ENCODE measurements at regions not wholly inside any gene's neighbourhood (a gene's known extent, or its start where the extent isn't known, plus 50 kb on each side); places are given as distances from the start of the nearest gene placed in this dataset.
A peak's percentile ranks its signal among the peaks of the same experiment; 100 is the strongest.

DNA sequence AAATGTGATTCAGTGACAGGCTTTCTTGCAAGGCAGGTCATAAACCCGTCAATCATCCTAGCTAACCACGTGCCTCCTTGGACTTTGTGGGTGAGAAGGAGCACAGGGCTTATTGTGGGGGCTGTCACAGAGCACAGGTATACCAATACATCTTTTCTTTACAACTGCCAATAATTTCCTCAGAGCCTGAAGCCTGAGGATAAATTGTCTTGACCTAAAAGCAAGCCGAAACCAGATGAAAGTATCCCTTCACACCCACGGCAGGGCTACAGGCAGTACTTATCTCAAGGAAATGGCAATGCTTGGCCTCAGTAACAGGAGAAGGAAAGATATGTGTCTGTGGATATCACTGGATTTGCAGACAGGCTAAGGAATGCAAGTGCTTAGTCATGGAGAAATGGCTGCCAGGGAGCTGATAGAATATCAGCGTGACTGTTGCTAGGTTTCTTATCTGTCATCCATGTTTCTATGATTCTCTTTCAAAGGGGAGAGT, 90.3 kb upstream of the ZNF366 start (continued):
- TF ChIP-seq TRIM25 (IDR thresholded peaks at IDR 0.05; ENCODE audit: borderline replicate concordance): no peak
- TF ChIP-seq PRDM10 (IDR thresholded peaks at IDR 0.05; ENCODE audit: partially characterized antibody): no peak
- no peak for TF ChIP-seq ZKSCAN1 (IDR thresholded peaks at IDR 0.05; ENCODE audit: low read depth, low read length)
- TF ChIP-seq ILF3 (IDR thresholded peaks at IDR 0.05; ENCODE audit: borderline replicate concordance): no peak; the same call in 1 of the 2 replicates
- no peak for TF ChIP-seq RBM14 (IDR thresholded peaks at IDR 0.05; ENCODE audit: borderline replicate concordance, insufficient read depth, low read depth, low read length)
- TF ChIP-seq ZEB2 (IDR thresholded peaks at IDR 0.05): peak; percentile 66; the same call in 1 of the 2 replicates
- no peak for TF ChIP-seq ILK (tag; IDR thresholded peaks at IDR 0.05; ENCODE audit: borderline replicate concordance, low read depth)
- no peak for TF ChIP-seq HDGF (IDR thresholded peaks at IDR 0.05)
- TF ChIP-seq ESRRA (IDR thresholded peaks at IDR 0.05; ENCODE audit: borderline replicate concordance, low read depth): no peak
- no peak for TF ChIP-seq TCF7L2 (IDR thresholded peaks at IDR 0.05; ENCODE audit: low read depth, low read length)
- TF ChIP-seq SMARCB1 (IDR thresholded peaks at IDR 0.05; ENCODE audit: insufficient read length, low read depth): peak; percentile 96
- TF ChIP-seq PCBP2 (IDR thresholded peaks at IDR 0.05; ENCODE audit: low read depth, low read length, poor library complexity, severe bottlenecking): no peak
- TF ChIP-seq ZNF717 (CRISPR knock-in tag; IDR thresholded peaks at IDR 0.05): no peak
- TF ChIP-seq, protein P1, sequence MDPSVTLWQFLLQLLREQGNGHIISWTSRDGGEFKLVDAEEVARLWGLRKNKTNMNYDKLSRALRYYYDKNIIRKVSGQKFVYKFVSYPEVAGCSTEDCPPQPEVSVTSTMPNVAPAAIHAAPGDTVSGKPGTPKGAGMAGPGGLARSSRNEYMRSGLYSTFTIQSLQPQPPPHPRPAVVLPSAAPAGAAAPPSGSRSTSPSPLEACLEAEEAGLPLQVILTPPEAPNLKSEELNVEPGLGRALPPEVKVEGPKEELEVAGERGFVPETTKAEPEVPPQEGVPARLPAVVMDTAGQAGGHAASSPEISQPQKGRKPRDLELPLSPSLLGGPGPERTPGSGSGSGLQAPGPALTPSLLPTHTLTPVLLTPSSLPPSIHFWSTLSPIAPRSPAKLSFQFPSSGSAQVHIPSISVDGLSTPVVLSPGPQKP (CRISPR knock-in tag; IDR thresholded peaks at IDR 0.05): no peak
- TF ChIP-seq, protein P2, sequence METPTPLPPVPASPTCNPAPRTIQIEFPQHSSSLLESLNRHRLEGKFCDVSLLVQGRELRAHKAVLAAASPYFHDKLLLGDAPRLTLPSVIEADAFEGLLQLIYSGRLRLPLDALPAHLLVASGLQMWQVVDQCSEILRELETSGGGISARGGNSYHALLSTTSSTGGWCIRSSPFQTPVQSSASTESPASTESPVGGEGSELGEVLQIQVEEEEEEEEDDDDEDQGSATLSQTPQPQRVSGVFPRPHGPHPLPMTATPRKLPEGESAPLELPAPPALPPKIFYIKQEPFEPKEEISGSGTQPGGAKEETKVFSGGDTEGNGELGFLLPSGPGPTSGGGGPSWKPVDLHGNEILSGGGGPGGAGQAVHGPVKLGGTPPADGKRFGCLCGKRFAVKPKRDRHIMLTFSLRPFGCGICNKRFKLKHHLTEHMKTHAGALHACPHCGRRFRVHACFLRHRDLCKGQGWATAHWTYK (CRISPR knock-in tag; IDR thresholded peaks at IDR 0.05): no peak
- TF ChIP-seq, protein P3, sequence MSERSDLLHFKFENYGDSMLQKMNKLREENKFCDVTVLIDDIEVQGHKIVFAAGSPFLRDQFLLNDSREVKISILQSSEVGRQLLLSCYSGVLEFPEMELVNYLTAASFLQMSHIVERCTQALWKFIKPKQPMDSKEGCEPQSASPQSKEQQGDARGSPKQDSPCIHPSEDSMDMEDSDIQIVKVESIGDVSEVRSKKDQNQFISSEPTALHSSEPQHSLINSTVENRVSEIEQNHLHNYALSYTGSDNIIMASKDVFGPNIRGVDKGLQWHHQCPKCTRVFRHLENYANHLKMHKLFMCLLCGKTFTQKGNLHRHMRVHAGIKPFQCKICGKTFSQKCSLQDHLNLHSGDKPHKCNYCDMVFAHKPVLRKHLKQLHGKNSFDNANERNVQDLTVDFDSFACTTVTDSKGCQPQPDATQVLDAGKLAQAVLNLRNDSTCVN (CRISPR knock-in tag; IDR thresholded peaks at IDR 0.05): no peak
- TF ChIP-seq, protein P4, sequence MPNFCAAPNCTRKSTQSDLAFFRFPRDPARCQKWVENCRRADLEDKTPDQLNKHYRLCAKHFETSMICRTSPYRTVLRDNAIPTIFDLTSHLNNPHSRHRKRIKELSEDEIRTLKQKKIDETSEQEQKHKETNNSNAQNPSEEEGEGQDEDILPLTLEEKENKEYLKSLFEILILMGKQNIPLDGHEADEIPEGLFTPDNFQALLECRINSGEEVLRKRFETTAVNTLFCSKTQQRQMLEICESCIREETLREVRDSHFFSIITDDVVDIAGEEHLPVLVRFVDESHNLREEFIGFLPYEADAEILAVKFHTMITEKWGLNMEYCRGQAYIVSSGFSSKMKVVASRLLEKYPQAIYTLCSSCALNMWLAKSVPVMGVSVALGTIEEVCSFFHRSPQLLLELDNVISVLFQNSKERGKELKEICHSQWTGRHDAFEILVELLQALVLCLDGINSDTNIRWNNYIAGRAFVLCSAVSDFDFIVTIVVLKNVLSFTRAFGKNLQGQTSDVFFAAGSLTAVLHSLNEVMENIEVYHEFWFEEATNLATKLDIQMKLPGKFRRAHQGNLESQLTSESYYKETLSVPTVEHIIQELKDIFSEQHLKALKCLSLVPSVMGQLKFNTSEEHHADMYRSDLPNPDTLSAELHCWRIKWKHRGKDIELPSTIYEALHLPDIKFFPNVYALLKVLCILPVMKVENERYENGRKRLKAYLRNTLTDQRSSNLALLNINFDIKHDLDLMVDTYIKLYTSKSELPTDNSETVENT (CRISPR knock-in tag; IDR thresholded peaks at IDR 0.05): no peak
